Nephron (organoid): ENCODE measurements at regions not wholly inside any gene's neighbourhood (a gene's known extent, or its start where the extent isn't known, plus 50 kb on each side); places are given as distances from the start of the nearest gene placed in this dataset.
"Not testable (repeated sequence)": the region's sequence is repeated elsewhere in the genome, so short reads cannot be mapped to it uniquely, and the experiment has no call there.

Source experiments
- H3K27ac Mint-ChIP-seq, 3 experiments: 2 replicates each; pipeline ENCODE4 v1.8.0; 2020; ENCODE audit warnings: mixed read lengths in 3 of 3, mild to moderate bottlenecking in 2 of 3, moderate library complexity in 1 of 3
- H3K27me3 Mint-ChIP-seq: 2 replicates; pipeline ENCODE4 v1.8.0; 2021; ENCODE audit warnings: low read depth, mild to moderate bottlenecking, moderate library complexity, mixed read lengths
- H3K36me3 Mint-ChIP-seq: 2 replicates; pipeline ENCODE4 v1.8.0; 2020; ENCODE audit warnings: low read depth, mixed read lengths
- H3K4me1 Mint-ChIP-seq: 2 replicates; pipeline ENCODE4 v1.8.0; 2020; ENCODE audit warnings: mixed read lengths
- H3K4me3 Mint-ChIP-seq, 3 experiments: 2 replicates each; pipeline ENCODE4 v1.8.0; 2020; ENCODE audit warnings: mild to moderate bottlenecking in 3 of 3, mixed read lengths in 3 of 3, moderate library complexity in 2 of 3
- H3K9me3 Mint-ChIP-seq: 2 replicates; pipeline ENCODE4 v1.8.0; 2020; ENCODE audit warnings: mixed read lengths
- CTCF ChIP-seq, 3 experiments: fragments of 200-600 bp; sonication (generic); IDR thresholded peaks; one replicate each; pipeline ENCODE4 v1.5.0; 2021; ENCODE audit warnings: antibody characterized with exemption in 3 of 3; ENCODE audit not compliant: unreplicated experiment in 3 of 3

DNA sequence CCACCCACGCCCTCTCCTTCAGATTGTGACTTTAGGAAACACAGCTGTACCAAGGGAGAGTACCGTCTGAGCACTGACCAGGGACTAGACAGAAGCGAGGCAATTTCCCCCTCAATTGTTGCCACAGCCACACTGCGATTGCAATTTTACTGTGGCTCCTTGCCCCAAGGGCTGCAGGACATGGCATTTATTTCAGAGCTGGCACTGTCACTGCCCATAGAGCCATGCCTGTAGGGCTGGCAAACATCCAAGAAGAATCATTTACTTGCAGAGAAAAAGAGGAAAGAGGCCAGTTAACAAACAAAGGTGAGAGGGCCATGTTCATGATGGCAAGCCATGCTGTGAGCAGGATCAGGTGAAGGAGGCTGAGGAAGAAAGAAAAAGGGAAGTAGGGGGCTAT is 129.6 kb downstream of the EMP1 start:
- Mint-ChIP-seq H3K27ac (no peak overlapping the region), H3K27me3 (no peaks in the 10 kb centered on the region), H3K36me3 (no peaks in the 10 kb centered on the region), H3K4me3 (no peak overlapping the region), H3K9me3 (peaks cover 12% of the 10 kb centered on the region), H3K4me1 (no peaks in the 10 kb centered on the region)
- no peak for TF ChIP-seq CTCF (IDR thresholded peaks at IDR 0.05; ENCODE audit: unreplicated experiment in 3 of 3)

GRCh38 chr12:13325037-13325436 is 128.5 kb downstream of the EMP1 start:
- not testable (repeated sequence) for H3K4me3 Mint-ChIP-seq, H3K27ac Mint-ChIP-seq, H3K9me3 Mint-ChIP-seq, H3K4me1 Mint-ChIP-seq, H3K36me3 Mint-ChIP-seq, H3K27me3 Mint-ChIP-seq

GRCh38 chr12:13318231-13319015 is 121.9 kb downstream of the EMP1 start:
- no peak overlapping the region for H3K27ac Mint-ChIP-seq
- no peaks in the 10 kb centered on the region for H3K4me1 Mint-ChIP-seq
- H3K4me3 Mint-ChIP-seq: no peak overlapping the region
- no peaks in the 10 kb centered on the region for H3K36me3 Mint-ChIP-seq
- TF ChIP-seq CTCF (IDR thresholded peaks at IDR 0.05; ENCODE audit: unreplicated experiment in 3 of 3): no peak
- H3K9me3 Mint-ChIP-seq: peaks cover 4% of the 10 kb centered on the region
- peaks cover 8% of the 10 kb centered on the region for H3K27me3 Mint-ChIP-seq

DNA sequence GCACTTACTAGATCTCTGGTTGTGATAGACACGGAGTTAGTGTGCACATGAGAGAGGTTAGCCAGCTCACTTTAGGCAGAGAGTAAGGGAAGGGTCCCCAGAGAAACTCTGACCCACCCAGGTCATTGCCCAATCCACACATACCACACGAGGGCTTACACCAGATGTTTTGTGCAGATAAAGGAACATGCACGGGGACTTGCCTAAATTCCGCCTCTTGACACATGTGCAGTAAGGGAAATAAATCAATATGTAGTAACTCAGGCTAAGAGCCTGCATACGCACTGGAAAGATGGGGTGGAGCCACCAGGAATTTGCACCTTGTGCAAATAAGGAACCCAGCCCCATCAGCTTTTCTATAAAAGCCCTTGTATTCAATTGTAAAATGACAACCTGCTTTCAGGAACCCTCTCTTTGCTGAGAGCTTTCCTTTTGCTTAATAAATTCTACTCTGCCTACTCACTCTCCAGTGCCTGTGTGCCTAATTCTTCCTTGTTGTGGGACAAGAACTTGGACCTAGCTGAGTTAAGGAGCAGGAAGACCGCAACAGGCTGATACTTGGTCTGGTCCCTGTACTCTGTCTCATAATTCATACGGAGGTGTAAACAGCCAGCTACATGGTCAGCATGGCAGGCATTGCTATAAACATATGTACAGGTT is 120.2 kb downstream of the EMP1 start:
- Mint-ChIP-seq H3K4me3 (no peak overlapping the region), H3K27ac (no peak overlapping the region), H3K27me3 (peaks cover 8% of the 10 kb centered on the region), H3K36me3 (no peaks in the 10 kb centered on the region), H3K4me1 (no peaks in the 10 kb centered on the region), H3K9me3 (peaks cover 4% of the 10 kb centered on the region)
- no peak for TF ChIP-seq CTCF (IDR thresholded peaks at IDR 0.05; ENCODE audit: unreplicated experiment in 3 of 3)

GRCh38 chr12:13313886-13314285 is 117.4 kb downstream of the EMP1 start:
- TF ChIP-seq CTCF (IDR thresholded peaks at IDR 0.05; ENCODE audit: unreplicated experiment in 3 of 3): no peak
- no peak overlapping the region for H3K4me3 Mint-ChIP-seq
- no peaks in the 10 kb centered on the region for H3K36me3 Mint-ChIP-seq
- peaks cover 4% of the 10 kb centered on the region for H3K9me3 Mint-ChIP-seq
- H3K27me3 Mint-ChIP-seq: no peaks in the 10 kb centered on the region
- H3K4me1 Mint-ChIP-seq: no peaks in the 10 kb centered on the region
- H3K27ac Mint-ChIP-seq: no peak overlapping the region

- no peak overlapping the region for H3K4me3 Mint-ChIP-seq
Observed at GRCh38 chr12:13311551-13311950, 115.0 kb downstream of the EMP1 start.

More at GRCh38 chr12:13311551-13311950, 115.0 kb downstream of the EMP1 start:
- no peak overlapping the region for H3K27ac Mint-ChIP-seq
- peaks cover 6% of the 10 kb centered on the region for H3K27me3 Mint-ChIP-seq
- TF ChIP-seq CTCF (IDR thresholded peaks at IDR 0.05; ENCODE audit: unreplicated experiment in 3 of 3): no peak
- H3K9me3 Mint-ChIP-seq: no peaks in the 10 kb centered on the region
- H3K4me1 Mint-ChIP-seq: no peaks in the 10 kb centered on the region
- no peaks in the 10 kb centered on the region for H3K36me3 Mint-ChIP-seq
